CD4-positive, CD25-positive, alpha-beta regulatory T cell (primary cell): ENCODE measurements at regions not wholly inside any gene's neighbourhood (a gene's known extent, or its start where the extent isn't known, plus 50 kb on each side); places are given as distances from the start of the nearest gene placed in this dataset.

ENCODE experiments used
- ATAC-seq, 2 donors: fragments of 150-1000 bp; cut with Tn5 transposase; one replicate each; pipeline ENCODE4 v1.10.0; 2021; ENCODE audit warnings: low read depth in 2 of 2, moderate number of reproducible peaks in 2 of 2, moderate library complexity in 1 of 2
- DNase-seq, 3 donors: peaks; one replicate each; pipeline versions ENCODE4 v3.0.0 to v3.0.0-alpha.2; 2012 to 2022; ENCODE audit warnings: mixed read lengths in 1 of 3
- H3K27ac ChIP-seq: one replicate; pipeline ENCODE4 v1.7.0; 2013; ENCODE audit warnings: mild to moderate bottlenecking, low read length; ENCODE audit not compliant: insufficient read depth, poor library complexity, severe bottlenecking
- H3K27me3 ChIP-seq: one replicate; pipeline ENCODE4 v1.7.0; 2013; ENCODE audit warnings: low read length; ENCODE audit not compliant: control insufficient read depth, insufficient read depth
- H3K36me3 ChIP-seq: one replicate; pipeline ENCODE4 v1.7.0; 2013; ENCODE audit warnings: mild to moderate bottlenecking, low read length, moderate library complexity; ENCODE audit not compliant: control insufficient read depth, insufficient read depth
- H3K4me1 ChIP-seq: 2 replicates; pipeline ENCODE4 v1.7.0; 2013; ENCODE audit warnings: mild to moderate bottlenecking, low read length; ENCODE audit not compliant: insufficient read depth, control insufficient read depth, poor library complexity, severe bottlenecking
- H3K4me3 ChIP-seq: one replicate; pipeline ENCODE4 v1.7.0; 2013; ENCODE audit warnings: low read depth, mild to moderate bottlenecking, low read length, moderate library complexity
- H3K9me3 ChIP-seq, 2 experiments: 1 replicate in 1 of 2; 2 replicates in 1 of 2; pipeline ENCODE4 v1.7.0; 2013; ENCODE audit warnings: low read length in 2 of 2, mild to moderate bottlenecking in 1 of 2, moderate library complexity in 1 of 2; ENCODE audit not compliant: control insufficient read depth in 2 of 2
- H3K27ac Mint-ChIP-seq, 3 donors: one replicate each; pipeline ENCODE4 v1.8.0; 2020 to 2022; ENCODE audit warnings: mild to moderate bottlenecking in 3 of 3, mixed read lengths in 3 of 3, moderate library complexity in 2 of 3
- H3K27me3 Mint-ChIP-seq: one replicate; pipeline ENCODE4 v1.8.0; 2022; ENCODE audit warnings: mild to moderate bottlenecking, mixed read lengths
- H3K36me3 Mint-ChIP-seq: one replicate; pipeline ENCODE4 v1.8.0; 2020; ENCODE audit warnings: mixed read lengths
- H3K4me1 Mint-ChIP-seq, 4 donors: one replicate each; pipeline ENCODE4 v1.8.0; 2020 to 2022; ENCODE audit warnings: mixed read lengths in 4 of 4, mild to moderate bottlenecking in 1 of 4
- H3K4me3 Mint-ChIP-seq, 4 donors: one replicate each; pipeline ENCODE4 v1.8.0; 2020 to 2022; ENCODE audit warnings: mild to moderate bottlenecking in 4 of 4, mixed read lengths in 4 of 4, moderate library complexity in 3 of 4
- H3K9me3 Mint-ChIP-seq, 7 donors: one replicate each; pipeline ENCODE4 v1.8.0; 2020 to 2022; ENCODE audit warnings: mixed read lengths in 7 of 7, mild to moderate bottlenecking in 3 of 7, moderate library complexity in 2 of 7

DNA sequence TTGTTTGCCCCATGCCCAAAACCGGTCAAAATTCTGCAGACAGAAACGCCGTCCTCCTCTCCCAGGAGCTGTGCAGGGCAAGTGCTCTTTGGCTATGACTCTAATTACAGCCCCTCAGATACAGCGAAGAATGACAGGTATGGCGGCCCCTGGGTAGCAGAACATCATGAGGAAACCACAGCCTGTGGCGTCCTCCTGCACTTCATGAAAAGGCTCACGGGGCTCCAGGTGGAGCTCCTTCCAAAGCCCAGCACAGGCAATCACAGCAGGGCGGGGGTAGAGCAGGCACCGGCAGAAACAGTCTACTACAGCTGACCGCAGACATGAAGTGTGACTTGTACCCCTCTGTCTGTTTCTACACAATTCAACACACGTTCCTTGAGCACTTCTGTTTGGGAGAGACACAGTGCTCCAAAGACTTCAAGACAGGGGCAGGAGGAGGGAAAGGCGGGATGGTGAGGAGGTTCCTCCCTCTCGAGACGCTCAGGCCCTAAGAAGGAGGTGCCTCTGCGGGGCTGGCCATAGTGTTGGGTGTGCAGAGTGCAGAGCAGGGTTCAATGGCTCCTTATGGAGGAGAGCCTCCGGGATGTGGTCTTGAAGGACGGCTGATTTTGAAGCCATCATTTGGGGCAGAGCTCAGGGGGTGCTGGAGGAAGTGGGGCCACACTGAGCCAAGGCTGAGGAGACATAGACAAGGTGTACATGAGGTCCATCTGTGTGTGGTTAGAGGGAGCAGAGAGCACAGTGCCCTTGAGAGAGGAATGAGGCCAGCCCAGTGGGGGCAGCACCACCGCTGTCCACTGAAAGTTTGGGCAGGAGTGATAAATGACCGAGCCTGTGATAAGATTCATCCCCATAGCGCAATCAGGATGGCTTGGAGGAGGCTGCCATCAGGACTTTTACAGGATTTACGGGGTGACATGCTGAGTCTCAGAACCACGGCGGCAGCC lies 468.3 kb downstream of the EIPR1 start:
- no peaks in the 10 kb centered on the region for H3K27me3 ChIP-seq
- peaks cover 0 to 3% (median 0%) of the 10 kb centered on the region in 7 donors for H3K9me3 Mint-ChIP-seq
- no peaks in the 10 kb centered on the region for H3K9me3 ChIP-seq
- no peaks in the 10 kb centered on the region for H3K4me1 Mint-ChIP-seq
- DNase-seq = no peak
- no peak overlapping the region for H3K4me3 ChIP-seq
- ATAC-seq = no peak
- H3K27ac ChIP-seq = no peak overlapping the region
- no peaks in the 10 kb centered on the region for H3K36me3 Mint-ChIP-seq
- no peaks in the 10 kb centered on the region for H3K27me3 Mint-ChIP-seq
- no peaks in the 10 kb centered on the region for H3K36me3 ChIP-seq
- H3K27ac Mint-ChIP-seq = no peak overlapping the region
- H3K4me3 Mint-ChIP-seq = no peak overlapping the region
- H3K4me1 ChIP-seq = no peaks in the 10 kb centered on the region

DNA sequence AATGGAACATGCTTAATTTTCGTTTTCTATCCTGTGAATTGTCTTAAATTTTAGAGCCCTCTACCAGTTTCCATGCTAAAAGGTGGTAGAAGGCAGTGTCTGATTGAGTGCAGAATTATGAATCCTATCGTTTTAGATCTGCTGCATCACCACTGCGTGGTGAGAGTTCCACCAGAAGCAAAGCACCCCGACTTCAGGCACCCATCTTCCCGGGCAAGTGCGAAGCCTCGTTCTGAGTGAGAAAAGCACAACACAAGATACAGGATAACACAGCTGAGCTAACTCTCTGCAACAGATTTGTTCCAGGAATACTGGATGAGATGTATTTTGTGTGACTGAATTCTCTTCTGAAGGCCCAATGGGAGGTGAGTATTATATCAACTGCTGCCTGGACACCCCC lies 471.5 kb downstream of the EIPR1 start:
- ATAC-seq (no peak), DNase-seq (no peak)
- Mint-ChIP-seq H3K27ac (no peak overlapping the region), H3K9me3 (no peaks in the 10 kb centered on the region), H3K4me1 (peaks cover 0 to 10% (median 0%) of the 10 kb centered on the region in 4 donors), H3K4me3 (no peak overlapping the region), H3K27me3 (no peaks in the 10 kb centered on the region), H3K36me3 (no peaks in the 10 kb centered on the region)
- Histone ChIP-seq H3K27ac (no peak overlapping the region), H3K27me3 (no peaks in the 10 kb centered on the region), H3K4me1 (no peaks in the 10 kb centered on the region), H3K4me3 (no peak overlapping the region), H3K9me3 (no peaks in the 10 kb centered on the region), H3K36me3 (no peaks in the 10 kb centered on the region)

GRCh38 chr2:2904721-2905350 lies 472.8 kb downstream of the EIPR1 start:
- Mint-ChIP-seq H3K36me3 (no peaks in the 10 kb centered on the region), H3K4me3 (no peak overlapping the region), H3K4me1 (peaks cover 0 to 10% (median 0%) of the 10 kb centered on the region in 4 donors), H3K27ac (no peak overlapping the region), H3K9me3 (no peaks in the 10 kb centered on the region), H3K27me3 (no peaks in the 10 kb centered on the region)
- Histone ChIP-seq H3K4me1 (no peaks in the 10 kb centered on the region), H3K4me3 (no peak overlapping the region), H3K27me3 (no peaks in the 10 kb centered on the region), H3K36me3 (no peaks in the 10 kb centered on the region), H3K27ac (no peak overlapping the region), H3K9me3 (no peaks in the 10 kb centered on the region)
- ATAC-seq (no peak), DNase-seq (no peak)

DNA sequence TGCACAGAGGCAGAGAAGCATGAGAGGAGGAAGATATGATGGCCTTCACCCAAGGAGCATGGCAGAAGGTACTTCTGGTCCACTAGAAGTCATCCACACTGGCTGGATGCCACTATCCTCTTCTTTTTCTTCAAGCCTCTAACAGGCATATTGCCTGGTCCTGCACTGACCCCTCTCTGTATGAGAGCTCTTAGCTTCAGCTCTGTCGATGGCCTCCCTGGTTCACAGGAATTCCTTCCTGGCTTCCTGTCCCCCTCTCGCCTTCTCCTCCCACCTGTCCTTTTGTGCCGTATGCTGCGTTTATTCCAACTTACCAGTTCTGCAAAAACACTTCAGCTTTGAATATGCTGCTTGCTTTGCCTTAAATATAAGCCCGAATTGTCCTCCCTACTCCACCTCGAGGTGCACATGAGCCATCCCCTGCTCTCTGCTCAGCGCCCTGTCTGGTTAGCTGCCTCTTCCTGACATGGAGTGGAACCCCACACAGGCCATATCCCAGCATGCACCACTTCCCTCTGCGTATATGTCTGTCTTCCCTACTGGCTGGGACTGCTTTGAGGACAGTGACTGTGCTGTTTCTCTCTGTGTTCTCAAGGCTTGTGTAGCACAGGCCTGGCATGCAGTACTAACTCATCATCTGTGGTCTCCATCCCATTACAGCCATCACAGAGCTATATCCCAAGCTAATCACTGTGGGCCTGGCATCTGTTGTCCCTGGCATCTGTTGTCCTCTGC lies 474.9 kb downstream of the EIPR1 start:
- Mint-ChIP-seq H3K4me3 (no peak overlapping the region), H3K9me3 (no peaks in the 10 kb centered on the region), H3K27ac (no peak overlapping the region), H3K4me1 (peaks cover 0 to 10% (median 0%) of the 10 kb centered on the region in 4 donors), H3K27me3 (no peaks in the 10 kb centered on the region), H3K36me3 (no peaks in the 10 kb centered on the region)
- ATAC-seq = no peak
- Histone ChIP-seq H3K9me3 (no peaks in the 10 kb centered on the region), H3K4me3 (no peak overlapping the region), H3K4me1 (no peaks in the 10 kb centered on the region), H3K36me3 (no peaks in the 10 kb centered on the region), H3K27me3 (no peaks in the 10 kb centered on the region), H3K27ac (no peak overlapping the region)
- no peak for DNase-seq

DNA sequence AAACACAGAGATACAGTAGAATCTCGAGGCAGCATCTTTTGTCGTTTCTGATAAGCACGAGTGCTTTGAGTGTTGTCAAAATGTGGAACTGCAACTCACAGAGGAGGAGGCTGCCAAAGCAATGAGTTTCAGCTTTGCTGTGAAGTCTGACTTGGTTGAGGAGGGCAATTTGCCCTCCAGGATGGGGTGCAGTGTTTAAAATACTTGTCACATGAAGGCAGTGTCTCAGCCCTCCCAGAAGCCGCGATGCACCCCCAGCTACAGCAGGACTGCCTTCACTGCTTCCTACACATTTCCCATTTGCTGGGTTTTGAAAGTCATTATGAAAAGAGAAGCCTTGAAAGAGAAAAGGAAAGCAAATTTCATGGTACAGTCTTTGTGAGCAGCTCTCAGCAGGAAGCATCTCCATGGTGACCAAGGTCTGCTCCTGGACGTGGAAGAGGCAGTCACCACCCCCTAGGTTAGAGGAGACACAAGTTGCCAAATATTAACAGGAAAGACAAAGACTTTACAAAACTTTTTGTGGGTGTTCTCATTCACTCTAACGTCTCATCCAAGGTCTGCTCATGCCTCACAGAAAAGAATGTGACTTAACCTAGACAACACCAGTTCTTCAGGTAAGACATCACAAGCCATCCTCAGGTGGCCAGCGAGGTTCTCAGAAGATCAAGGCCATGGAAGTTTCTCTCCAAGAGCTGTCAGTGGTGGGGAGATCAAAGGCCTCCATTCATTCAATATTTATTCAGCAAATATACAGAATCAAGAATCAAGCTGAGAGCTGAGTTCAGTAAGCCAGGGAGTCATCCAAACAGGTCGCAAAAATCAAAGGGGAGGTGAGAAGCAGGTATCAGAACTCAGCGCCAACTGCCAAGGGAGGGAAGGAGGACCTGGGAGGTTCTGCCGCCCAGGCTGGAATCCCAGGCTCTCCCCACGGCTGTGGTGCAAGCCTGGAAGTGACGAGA lies 476.0 kb downstream of the EIPR1 start:
- H3K27ac Mint-ChIP-seq = peak overlapping the region in 1 of 3 donors; percentile 63
- peak overlapping the region in 1 of 4 donors; percentile 18 for H3K4me3 Mint-ChIP-seq
- no peaks in the 10 kb centered on the region for H3K27me3 ChIP-seq

DNA sequence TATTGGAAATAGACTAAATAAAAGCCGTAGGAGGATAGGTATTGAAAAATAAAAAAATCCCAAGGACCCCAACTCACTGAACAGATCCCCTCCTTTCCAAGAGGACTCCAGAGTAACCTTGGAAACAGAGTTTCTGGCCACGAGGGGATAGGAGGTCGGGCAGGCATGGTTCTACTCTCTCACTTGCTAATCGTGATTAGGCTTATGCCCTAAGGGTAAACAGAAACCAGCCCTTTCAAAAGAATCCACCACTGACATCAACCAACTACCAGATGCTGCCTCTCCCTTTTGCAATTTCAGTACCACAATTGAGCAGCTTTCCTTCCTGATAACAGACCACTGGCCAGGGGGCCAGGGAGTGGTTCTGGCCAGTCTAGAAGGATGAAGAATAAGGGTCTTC lies 477.8 kb downstream of the EIPR1 start:
- Histone ChIP-seq H3K4me1 (no peaks in the 10 kb centered on the region), H3K36me3 (no peaks in the 10 kb centered on the region), H3K27me3 (no peaks in the 10 kb centered on the region), H3K27ac (no peak overlapping the region), H3K4me3 (no peak overlapping the region), H3K9me3 (no peaks in the 10 kb centered on the region)
- Mint-ChIP-seq H3K9me3 (no peaks in the 10 kb centered on the region), H3K4me1 (peaks cover 0 to 10% (median 0%) of the 10 kb centered on the region in 4 donors), H3K27me3 (no peaks in the 10 kb centered on the region), H3K4me3 (no peak overlapping the region), H3K27ac (no peak overlapping the region), H3K36me3 (no peaks in the 10 kb centered on the region)
- DNase-seq (no peak), ATAC-seq (no peak)

More for the DNA sequence above, 476.0 kb downstream of the EIPR1 start:
- ATAC-seq = no peak
- no peaks in the 10 kb centered on the region for H3K36me3 Mint-ChIP-seq
- Histone ChIP-seq H3K4me3 (no peak overlapping the region), H3K27ac (no peak overlapping the region), H3K4me1 (no peaks in the 10 kb centered on the region), H3K9me3 (no peaks in the 10 kb centered on the region), H3K36me3 (no peaks in the 10 kb centered on the region)
- DNase-seq = no peak
- no peaks in the 10 kb centered on the region for H3K27me3 Mint-ChIP-seq
- H3K9me3 Mint-ChIP-seq = no peaks in the 10 kb centered on the region
- H3K4me1 Mint-ChIP-seq = peaks cover 0 to 10% (median 0%) of the 10 kb centered on the region in 4 donors

- Histone ChIP-seq H3K27ac (no peak overlapping the region), H3K27me3 (no peaks in the 10 kb centered on the region), H3K4me3 (no peak overlapping the region), H3K36me3 (no peaks in the 10 kb centered on the region), H3K9me3 (no peaks in the 10 kb centered on the region), H3K4me1 (no peaks in the 10 kb centered on the region)
- no peak for DNase-seq
- ATAC-seq = no peak
- H3K4me1 Mint-ChIP-seq = peaks cover 0 to 10% (median 0%) of the 10 kb centered on the region in 4 donors
- no peaks in the 10 kb centered on the region for H3K36me3 Mint-ChIP-seq
- no peaks in the 10 kb centered on the region for H3K9me3 Mint-ChIP-seq
- H3K27ac Mint-ChIP-seq = no peak overlapping the region
- no peak overlapping the region for H3K4me3 Mint-ChIP-seq
- no peaks in the 10 kb centered on the region for H3K27me3 Mint-ChIP-seq
These were observed 478.9 kb downstream of the EIPR1 start for GRCh38 chr2:2898744-2899143.
